NB4 (cell line): ENCODE measurements at regions not wholly inside any gene's neighbourhood (a gene's known extent, or its start where the extent isn't known, plus 50 kb on each side); places are given as distances from the start of the nearest gene placed in this dataset.

Experiments used
- DNase-seq: peaks from one replicate; pipeline ENCODE4 v3.0.0; 2010; ENCODE audit warnings: low read depth
- H3K4me3 ChIP-seq: one replicate; pipeline ENCODE4 v1.5.1; 2011; ENCODE audit warnings: mild to moderate bottlenecking, low read depth, low read length, moderate library complexity
- CTCF ChIP-seq: IDR thresholded peaks from one replicate; pipeline ENCODE4 v1.5.1; 2012; ENCODE audit warnings: low read depth, low read length
- MAX ChIP-seq: IDR thresholded peaks from 2 replicates; pipeline ENCODE4 v1.6.1; 2011; ENCODE audit warnings: low read depth, low read length
- MYC ChIP-seq: IDR thresholded peaks from 2 replicates; pipeline ENCODE4 v1.6.1; 2011; ENCODE audit warnings: low read depth, low read length
- POLR2A ChIP-seq: IDR thresholded peaks from 2 replicates; pipeline ENCODE4 v1.6.1; 2011; ENCODE audit warnings: mild to moderate bottlenecking; ENCODE audit not compliant: insufficient read length; ENCODE audit errors: extremely low read depth

GRCh38 chr3:168808596-168808995 is 712.9 kb upstream of the GOLIM4 start:
- DNase-seq, result no peak
- TF ChIP-seq MYC, result no peak
- no peak for TF ChIP-seq CTCF
- no peak for TF ChIP-seq MAX
- no peak for TF ChIP-seq POLR2A

GRCh38 chr3:168807448-168807847 is 711.7 kb upstream of the GOLIM4 start:
- DNase-seq, result no peak
- no peak for TF ChIP-seq MYC
- TF ChIP-seq POLR2A, result no peak
- TF ChIP-seq CTCF, result no peak
- TF ChIP-seq MAX, result no peak
- H3K4me3 ChIP-seq, result no peak overlapping the region

More at GRCh38 chr3:168808596-168808995, 712.9 kb upstream of the GOLIM4 start:
- no peak overlapping the region for H3K4me3 ChIP-seq

- DNase-seq, result no peak
- no peak for TF ChIP-seq CTCF
- TF ChIP-seq MAX, result no peak
- TF ChIP-seq MYC, result no peak
- TF ChIP-seq POLR2A, result no peak
Observed at GRCh38 chr3:168806871-168807270, 711.1 kb upstream of the GOLIM4 start.

GRCh38 chr3:168803536-168803935 is 707.8 kb upstream of the GOLIM4 start:
- no peak for TF ChIP-seq MAX
- TF ChIP-seq MYC, result no peak
- no peak for TF ChIP-seq CTCF
- no peak for TF ChIP-seq POLR2A
- no peak for DNase-seq
- no peak overlapping the region for H3K4me3 ChIP-seq

More at GRCh38 chr3:168806871-168807270, 711.1 kb upstream of the GOLIM4 start:
- H3K4me3 ChIP-seq, result no peak overlapping the region

DNA sequence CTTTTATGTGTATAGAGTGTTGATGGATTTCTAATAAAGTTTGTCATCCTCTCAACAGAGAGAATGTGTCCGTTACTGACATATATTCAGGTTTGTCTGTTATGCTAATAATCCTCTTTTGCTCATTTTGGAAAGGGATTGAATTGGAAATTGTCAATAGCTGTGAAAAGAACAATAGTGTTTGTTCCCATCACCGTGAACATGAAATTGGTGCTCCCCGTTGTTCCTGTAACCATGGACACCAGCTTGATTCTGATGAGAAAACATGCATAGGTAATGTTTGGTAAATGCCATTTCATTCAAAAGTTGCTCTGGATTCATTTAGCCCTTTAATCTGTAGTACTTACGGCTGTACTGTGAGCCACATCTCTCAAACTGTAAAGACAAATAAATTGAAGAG is 707.0 kb upstream of the GOLIM4 start:
- no peak overlapping the region for H3K4me3 ChIP-seq
- TF ChIP-seq CTCF (no peak), MYC (no peak), POLR2A (no peak), MAX (no peak)
- DNase-seq, result no peak

DNA sequence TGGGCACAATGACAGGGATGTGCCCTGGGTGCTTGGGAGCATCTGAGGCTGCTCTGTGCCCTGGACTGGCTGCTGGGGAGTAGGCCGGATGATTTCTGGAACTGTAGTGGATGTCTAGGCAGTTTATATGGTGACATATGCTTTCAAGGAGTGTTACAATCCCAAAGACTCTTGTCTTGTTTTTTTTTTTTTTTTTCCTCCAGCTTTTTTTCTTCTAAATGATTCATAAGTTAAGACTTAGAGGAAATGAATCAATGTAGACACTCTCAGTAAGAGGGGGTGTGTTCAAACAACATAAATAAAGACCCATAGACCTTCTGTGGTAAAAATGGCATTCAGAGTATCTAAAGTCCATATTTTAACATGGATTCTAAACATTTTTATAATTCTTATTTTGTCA is 706.1 kb upstream of the GOLIM4 start:
- no peak for TF ChIP-seq CTCF
- TF ChIP-seq POLR2A, result no peak
- TF ChIP-seq MAX, result no peak
- no peak for TF ChIP-seq MYC
- no peak overlapping the region for H3K4me3 ChIP-seq
- DNase-seq, result no peak
